DMS 273 treated with DMSO at 0.1 percent for 48 hours (cell line): ENCODE measurements at regions not wholly inside any gene's neighbourhood (a gene's known extent, or its start where the extent isn't known, plus 50 kb on each side); places are given as distances from the start of the nearest gene placed in this dataset.

Experiments
- DNase-seq: peaks from one replicate; lab custom pipeline; 2025; lab: John Stamatoyannopoulos, UW

- no peak for DNase-seq
These were observed 998.1 kb upstream of the TMEM132C start for GRCh38 chr12:127268706-127269425.

GRCh38 chr12:127270193-127270592, 996.8 kb upstream of the TMEM132C start:
- no peak for DNase-seq

GRCh38 chr12:127271776-127272175, 995.2 kb upstream of the TMEM132C start:
- DNase-seq = no peak

GRCh38 chr12:127272864-127273263, 994.1 kb upstream of the TMEM132C start:
- DNase-seq = no peak

- no peak for DNase-seq
These were observed 993.3 kb upstream of the TMEM132C start for GRCh38 chr12:127273626-127274025.

GRCh38 chr12:127275416-127275815, 991.6 kb upstream of the TMEM132C start:
- no peak for DNase-seq

GRCh38 chr12:127277882-127278281, 989.1 kb upstream of the TMEM132C start:
- DNase-seq = no peak

- DNase-seq = no peak
These were observed 988.6 kb upstream of the TMEM132C start for GRCh38 chr12:127278351-127278750.

- DNase-seq = no peak
These were observed 986.3 kb upstream of the TMEM132C start for GRCh38 chr12:127280393-127281275.

GRCh38 chr12:127282786-127283565, 984.0 kb upstream of the TMEM132C start:
- no peak for DNase-seq

- no peak for DNase-seq
These were observed 982.9 kb upstream of the TMEM132C start for GRCh38 chr12:127284021-127284420.

GRCh38 chr12:127284870-127285431, 982.0 kb upstream of the TMEM132C start:
- DNase-seq = no peak

GRCh38 chr12:127286281-127286680, 980.7 kb upstream of the TMEM132C start:
- no peak for DNase-seq

GRCh38 chr12:127287256-127287655, 979.7 kb upstream of the TMEM132C start:
- DNase-seq = no peak

GRCh38 chr12:127290251-127290650, 976.7 kb upstream of the TMEM132C start:
- DNase-seq = no peak

- DNase-seq = no peak
These were observed 974.2 kb upstream of the TMEM132C start for GRCh38 chr12:127292736-127293135.

GRCh38 chr12:127293507-127294310, 973.3 kb upstream of the TMEM132C start:
- DNase-seq = no peak

GRCh38 chr12:127294651-127295210, 972.2 kb upstream of the TMEM132C start:
- no peak for DNase-seq

- DNase-seq = no peak
These were observed 971.3 kb upstream of the TMEM132C start for GRCh38 chr12:127295630-127296029.

GRCh38 chr12:127296591-127296990, 970.4 kb upstream of the TMEM132C start:
- no peak for DNase-seq

GRCh38 chr12:127297327-127297726, 969.6 kb upstream of the TMEM132C start:
- DNase-seq = no peak
